Transverse colon (tissue), 4 donors: ENCODE measurements at regions not wholly inside any gene's neighbourhood (a gene's known extent, or its start where the extent isn't known, plus 50 kb on each side); places are given as distances from the start of the nearest gene placed in this dataset.
"Not testable (repeated sequence)": the region's sequence is repeated elsewhere in the genome, so short reads cannot be mapped to it uniquely, and the experiment has no call there.

Source experiments
- DNase-seq: peaks from one replicate; pipeline ENCODE4 v3.0.0-alpha.2; 2019
- H3K27ac ChIP-seq, 4 donors: fragments of 200-600 bp; sonication (generic); 2 replicates each; pipeline ENCODE4 v1.5.1; 2016 to 2018; ENCODE audit warnings: inconsistent platforms in 4 of 4
- H3K27me3 ChIP-seq: fragments of 200-600 bp; sonication (generic); 2 replicates; pipeline ENCODE4 v1.5.1; 2017; ENCODE audit warnings: inconsistent platforms
- H3K36me3 ChIP-seq, 4 donors: fragments of 200-600 bp; sonication (generic); 2 replicates each; pipeline ENCODE4 v1.5.1; 2017 to 2019; ENCODE audit warnings: inconsistent platforms in 4 of 4
- H3K4me1 ChIP-seq, 4 donors: fragments of 200-600 bp; sonication (generic); 2 replicates each; pipeline ENCODE4 v1.5.1; 2017 to 2020; ENCODE audit warnings: inconsistent platforms in 4 of 4
- H3K4me3 ChIP-seq, 4 donors: fragments of 200-600 bp; sonication (generic); 1 replicate in 1 of 4; 2 replicates in 3 of 4; pipeline versions ENCODE4 v1.5.1 to v1.6.1; 2017 to 2019; ENCODE audit warnings: inconsistent platforms in 4 of 4
- H3K9me3 ChIP-seq, 2 donors: fragments of 200-600 bp; sonication (generic); 2 replicates each; pipeline ENCODE4 v1.5.1; 2017 to 2019; ENCODE audit warnings: inconsistent platforms in 2 of 2
- EP300 ChIP-seq: sonication (generic); formaldehyde crosslinking; IDR thresholded peaks from one replicate; pipeline ENCODE4 v1.6.1; 2017; ENCODE audit warnings: antibody characterized with exemption, low read depth
- POLR2A ChIP-seq: fragments of 450-650 bp; IDR thresholded peaks from one replicate; pipeline ENCODE4 v1.6.1; 2016; ENCODE audit warnings: antibody characterized with exemption, mild to moderate bottlenecking, moderate library complexity
- POLR2AphosphoS5 ChIP-seq, 3 donors: sonication (generic); formaldehyde crosslinking; IDR thresholded peaks; one replicate each; pipeline ENCODE4 v1.6.1; 2016; ENCODE audit warnings: antibody characterized with exemption in 3 of 3
- WGBS, 2 donors: methylation state at CpG; one replicate each; pipeline ENCODE4 v1.1.5; 2018; ENCODE audit warnings: low coverage in 1 of 2; 5-methylcytosine and 5-hydroxymethylcytosine counted together
- in situ Hi-C, 4 donors: fragments of 200-750 bp; cut with MboI; loops; one replicate each; pipeline versions ENCODE4 v1.15.0 to v1.15.1; 2017; ENCODE audit warnings: low sequenced_read_pairs in 3 of 4, low pct_ligation_motif_present in 1 of 4, low pct_unique_long_range_greater_than_20kb in 1 of 4
- intact Hi-C: fragments of 100-400 bp; cut with DNase I; formaldehyde crosslinking; loops from one replicate; pipeline ENCODE4 v1.15.1; 2023; ENCODE audit warnings: low total_unique reads
- TF ChIP-seq, protein P1 (sequence below), 5 experiments: fragments of 200-600 bp in 3 of 5; fragments of 450-650 bp in 2 of 5; sonication (generic) in 3 of 5; IDR thresholded peaks; 1 replicate in 2 of 5; 2 replicates in 3 of 5; pipeline ENCODE4 v1.5.1; 2016 to 2017; ENCODE audit warnings: antibody characterized with exemption in 5 of 5, inconsistent platforms in 3 of 5, mild to moderate bottlenecking in 2 of 5, moderate library complexity in 1 of 5

DNA sequence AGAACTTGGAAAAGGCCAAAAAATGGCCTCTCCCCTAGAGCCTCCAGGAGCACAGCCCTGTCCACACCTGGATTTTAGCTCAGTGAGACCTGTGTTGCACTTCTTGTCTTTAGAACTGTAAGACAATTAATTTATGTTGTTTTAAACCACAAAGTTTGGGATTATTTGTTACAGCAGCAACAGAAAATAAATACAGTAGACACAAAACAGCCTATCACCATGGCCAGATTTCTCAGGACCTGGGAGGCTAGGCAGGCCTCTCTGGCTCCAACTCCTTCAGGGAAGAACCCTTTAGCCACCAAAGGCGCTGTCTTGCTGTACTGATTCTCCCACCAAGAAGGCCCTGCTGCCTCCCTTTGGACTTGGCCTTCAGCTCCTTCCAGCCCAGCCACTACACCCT lies 54.1 kb upstream of the PSAP start:
- 100% methylated on average over 1 of the region's 1 CpG for WGBS, 2 donors
- Histone ChIP-seq H3K36me3 (no peaks in the 10 kb centered on the region), H3K27ac (no peak overlapping the region), H3K4me1 (no peaks in the 10 kb centered on the region), H3K4me3 (no peak overlapping the region), H3K9me3 (no peaks in the 10 kb centered on the region), H3K27me3 (no peaks in the 10 kb centered on the region)
- intact Hi-C loops (no loop called here), in situ Hi-C loops (loop anchor here in 1 of 4 donors (25.0 kb wide), 1 partner anchor 132 kb away; no protein-coding TSS in a partner anchor)
- TF ChIP-seq, protein P1, sequence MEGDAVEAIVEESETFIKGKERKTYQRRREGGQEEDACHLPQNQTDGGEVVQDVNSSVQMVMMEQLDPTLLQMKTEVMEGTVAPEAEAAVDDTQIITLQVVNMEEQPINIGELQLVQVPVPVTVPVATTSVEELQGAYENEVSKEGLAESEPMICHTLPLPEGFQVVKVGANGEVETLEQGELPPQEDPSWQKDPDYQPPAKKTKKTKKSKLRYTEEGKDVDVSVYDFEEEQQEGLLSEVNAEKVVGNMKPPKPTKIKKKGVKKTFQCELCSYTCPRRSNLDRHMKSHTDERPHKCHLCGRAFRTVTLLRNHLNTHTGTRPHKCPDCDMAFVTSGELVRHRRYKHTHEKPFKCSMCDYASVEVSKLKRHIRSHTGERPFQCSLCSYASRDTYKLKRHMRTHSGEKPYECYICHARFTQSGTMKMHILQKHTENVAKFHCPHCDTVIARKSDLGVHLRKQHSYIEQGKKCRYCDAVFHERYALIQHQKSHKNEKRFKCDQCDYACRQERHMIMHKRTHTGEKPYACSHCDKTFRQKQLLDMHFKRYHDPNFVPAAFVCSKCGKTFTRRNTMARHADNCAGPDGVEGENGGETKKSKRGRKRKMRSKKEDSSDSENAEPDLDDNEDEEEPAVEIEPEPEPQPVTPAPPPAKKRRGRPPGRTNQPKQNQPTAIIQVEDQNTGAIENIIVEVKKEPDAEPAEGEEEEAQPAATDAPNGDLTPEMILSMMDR (IDR thresholded peaks at IDR 0.05) = no peak
- TF ChIP-seq POLR2AphosphoS5 (IDR thresholded peaks at IDR 0.05) = no peak
- no peak for TF ChIP-seq POLR2A
- no peak for TF ChIP-seq EP300
- DNase-seq = no peak

DNA sequence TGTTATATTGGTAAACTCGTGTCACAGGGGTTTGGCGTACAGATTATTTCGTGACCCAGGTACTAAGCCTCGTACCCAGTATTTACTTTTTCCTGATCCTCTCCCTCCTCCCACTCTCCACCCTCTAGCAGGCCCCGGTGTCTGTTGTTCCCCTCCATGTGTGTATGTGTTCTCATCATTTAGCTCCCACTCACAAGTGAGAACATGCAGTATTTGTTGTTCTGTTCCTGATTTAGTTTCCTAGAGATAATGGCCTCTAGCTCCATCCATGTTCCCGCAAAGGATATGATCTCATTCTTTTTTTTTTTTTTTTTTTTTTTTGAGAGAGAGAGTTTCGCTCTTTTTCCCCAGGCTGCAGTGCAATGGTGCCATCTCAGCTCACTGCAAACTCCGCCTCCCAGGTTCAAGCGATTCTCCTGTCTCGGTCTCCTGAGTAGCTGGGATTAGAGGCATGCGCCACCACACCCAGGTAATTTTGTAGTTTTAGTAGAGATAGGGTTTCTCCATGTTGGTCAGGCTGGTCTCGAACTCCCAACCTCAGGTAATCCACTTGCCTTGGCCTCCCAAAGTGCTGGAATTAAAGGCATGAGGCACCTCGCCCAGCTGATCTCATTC lies 52.7 kb upstream of the PSAP start:
- H3K4me3 ChIP-seq, H3K27ac ChIP-seq, intact Hi-C loops, DNase-seq, H3K36me3 ChIP-seq, H3K4me1 ChIP-seq, H3K9me3 ChIP-seq, H3K27me3 ChIP-seq: not testable (repeated sequence)
- in situ Hi-C loops = loop anchor here in 1 of 4 donors (25.0 kb wide), 1 partner anchor 134 kb away; no protein-coding TSS in a partner anchor
- WGBS, 2 donors = 84 to 85% methylated on average over 8 to 13 of the region's 13 CpGs

DNA sequence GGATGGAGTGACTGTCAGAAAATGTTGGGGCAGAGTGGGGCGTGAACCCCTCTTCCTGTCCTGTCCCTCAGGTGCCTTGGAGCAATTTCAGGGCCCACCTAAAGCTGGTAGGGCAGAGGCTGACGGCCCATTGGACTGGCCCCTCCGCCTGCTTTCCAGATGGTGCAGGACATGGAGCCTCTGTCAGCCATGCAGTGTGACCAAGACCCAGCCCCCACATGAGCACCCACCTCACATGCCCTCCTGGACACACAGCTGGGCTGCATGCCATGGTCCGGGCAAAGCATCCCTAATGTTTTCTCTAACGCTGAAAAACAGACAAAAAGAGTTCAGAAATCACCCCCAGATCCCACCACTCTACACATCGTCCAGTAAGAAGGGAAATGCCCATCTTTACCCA lies 51.3 kb upstream of the PSAP start:
- 79 to 94% methylated on average over 4 to 6 of the region's 6 CpGs for WGBS, 2 donors
- TF ChIP-seq EP300 = no peak
- TF ChIP-seq POLR2A = no peak
- TF ChIP-seq POLR2AphosphoS5 (IDR thresholded peaks at IDR 0.05) = no peak
- TF ChIP-seq, protein P1 (IDR thresholded peaks at IDR 0.05) = no peak
- in situ Hi-C loops (loop anchor here in 1 of 4 donors (25.0 kb wide), 1 partner anchor 135 kb away; no protein-coding TSS in a partner anchor), intact Hi-C loops (no loop called here)
- no peak overlapping the region for H3K27ac ChIP-seq
- H3K4me1 ChIP-seq = no peaks in the 10 kb centered on the region
- no peak overlapping the region for H3K4me3 ChIP-seq
- no peak for DNase-seq
- H3K9me3 ChIP-seq = no peaks in the 10 kb centered on the region
- no peaks in the 10 kb centered on the region for H3K27me3 ChIP-seq
- no peaks in the 10 kb centered on the region for H3K36me3 ChIP-seq
